MM.1S (cell line): ENCODE measurements at regions not wholly inside any gene's neighbourhood (a gene's known extent, or its start where the extent isn't known, plus 50 kb on each side); places are given as distances from the start of the nearest gene placed in this dataset.

ENCODE experiments used
- EZH2 ChIP-seq: fragments of 300-600 bp; sonication (generic); optimal IDR thresholded peaks from 2 replicates; pipeline ENCODE3; 2017; ENCODE audit warnings: low read depth, mild to moderate bottlenecking, antibody characterized with exemption, low read length, mixed read lengths
- EZH2phosphoT487 ChIP-seq: fragments of 300-600 bp; sonication (generic); IDR thresholded peaks from 2 replicates; pipeline ENCODE4 v1.6.1; 2018; ENCODE audit warnings: antibody characterized with exemption, low read length
- TF ChIP-seq, protein P1 (sequence below): fragments of 300-600 bp; sonication (generic); IDR thresholded peaks from 2 replicates; pipeline ENCODE4 v1.5.1; 2016; ENCODE audit warnings: antibody characterized with exemption, low read length, mixed read lengths

DNA sequence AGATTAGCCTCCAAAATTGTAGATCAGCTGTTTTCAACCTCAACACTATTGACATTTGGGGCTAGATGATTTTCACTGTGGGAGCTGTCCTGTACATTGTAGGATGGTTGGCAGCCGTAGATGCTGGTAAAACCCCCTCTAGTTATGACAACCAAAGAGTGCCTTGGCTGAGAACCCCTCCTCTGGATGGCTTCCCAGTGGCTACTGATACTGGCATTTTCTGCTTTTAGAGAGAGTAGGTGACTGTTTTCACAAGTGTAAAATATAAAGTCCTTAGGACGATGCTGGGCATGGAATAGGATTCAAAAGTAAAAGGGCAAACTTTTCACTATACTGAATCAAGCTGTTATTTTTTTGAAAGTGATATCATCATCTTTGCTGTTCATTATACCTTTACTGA, 1048.8 kb upstream of the EEF2KMT start:
- TF ChIP-seq, protein P1, sequence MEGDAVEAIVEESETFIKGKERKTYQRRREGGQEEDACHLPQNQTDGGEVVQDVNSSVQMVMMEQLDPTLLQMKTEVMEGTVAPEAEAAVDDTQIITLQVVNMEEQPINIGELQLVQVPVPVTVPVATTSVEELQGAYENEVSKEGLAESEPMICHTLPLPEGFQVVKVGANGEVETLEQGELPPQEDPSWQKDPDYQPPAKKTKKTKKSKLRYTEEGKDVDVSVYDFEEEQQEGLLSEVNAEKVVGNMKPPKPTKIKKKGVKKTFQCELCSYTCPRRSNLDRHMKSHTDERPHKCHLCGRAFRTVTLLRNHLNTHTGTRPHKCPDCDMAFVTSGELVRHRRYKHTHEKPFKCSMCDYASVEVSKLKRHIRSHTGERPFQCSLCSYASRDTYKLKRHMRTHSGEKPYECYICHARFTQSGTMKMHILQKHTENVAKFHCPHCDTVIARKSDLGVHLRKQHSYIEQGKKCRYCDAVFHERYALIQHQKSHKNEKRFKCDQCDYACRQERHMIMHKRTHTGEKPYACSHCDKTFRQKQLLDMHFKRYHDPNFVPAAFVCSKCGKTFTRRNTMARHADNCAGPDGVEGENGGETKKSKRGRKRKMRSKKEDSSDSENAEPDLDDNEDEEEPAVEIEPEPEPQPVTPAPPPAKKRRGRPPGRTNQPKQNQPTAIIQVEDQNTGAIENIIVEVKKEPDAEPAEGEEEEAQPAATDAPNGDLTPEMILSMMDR: no peak
- TF ChIP-seq EZH2phosphoT487 (no peak), EZH2 (no peak)
